ENCODE measurements at regions not wholly inside any gene's neighbourhood (a gene's known extent, or its start where the extent isn't known, plus 50 kb on each side); places are given as distances from the start of the nearest gene placed in this dataset.

- TF ChIP-seq ZFX (IDR thresholded peaks at IDR 0.05; ENCODE audit: borderline replicate concordance) = no peak
- TF ChIP-seq, protein P1, sequence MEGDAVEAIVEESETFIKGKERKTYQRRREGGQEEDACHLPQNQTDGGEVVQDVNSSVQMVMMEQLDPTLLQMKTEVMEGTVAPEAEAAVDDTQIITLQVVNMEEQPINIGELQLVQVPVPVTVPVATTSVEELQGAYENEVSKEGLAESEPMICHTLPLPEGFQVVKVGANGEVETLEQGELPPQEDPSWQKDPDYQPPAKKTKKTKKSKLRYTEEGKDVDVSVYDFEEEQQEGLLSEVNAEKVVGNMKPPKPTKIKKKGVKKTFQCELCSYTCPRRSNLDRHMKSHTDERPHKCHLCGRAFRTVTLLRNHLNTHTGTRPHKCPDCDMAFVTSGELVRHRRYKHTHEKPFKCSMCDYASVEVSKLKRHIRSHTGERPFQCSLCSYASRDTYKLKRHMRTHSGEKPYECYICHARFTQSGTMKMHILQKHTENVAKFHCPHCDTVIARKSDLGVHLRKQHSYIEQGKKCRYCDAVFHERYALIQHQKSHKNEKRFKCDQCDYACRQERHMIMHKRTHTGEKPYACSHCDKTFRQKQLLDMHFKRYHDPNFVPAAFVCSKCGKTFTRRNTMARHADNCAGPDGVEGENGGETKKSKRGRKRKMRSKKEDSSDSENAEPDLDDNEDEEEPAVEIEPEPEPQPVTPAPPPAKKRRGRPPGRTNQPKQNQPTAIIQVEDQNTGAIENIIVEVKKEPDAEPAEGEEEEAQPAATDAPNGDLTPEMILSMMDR (IDR thresholded peaks at IDR 0.05) = no peak
- H3K27ac ChIP-seq = peak overlapping the region; percentile 89
Observed at GRCh38 chr1:201596101-201596868, 57.4 kb downstream of the NAV1 start.

DNA sequence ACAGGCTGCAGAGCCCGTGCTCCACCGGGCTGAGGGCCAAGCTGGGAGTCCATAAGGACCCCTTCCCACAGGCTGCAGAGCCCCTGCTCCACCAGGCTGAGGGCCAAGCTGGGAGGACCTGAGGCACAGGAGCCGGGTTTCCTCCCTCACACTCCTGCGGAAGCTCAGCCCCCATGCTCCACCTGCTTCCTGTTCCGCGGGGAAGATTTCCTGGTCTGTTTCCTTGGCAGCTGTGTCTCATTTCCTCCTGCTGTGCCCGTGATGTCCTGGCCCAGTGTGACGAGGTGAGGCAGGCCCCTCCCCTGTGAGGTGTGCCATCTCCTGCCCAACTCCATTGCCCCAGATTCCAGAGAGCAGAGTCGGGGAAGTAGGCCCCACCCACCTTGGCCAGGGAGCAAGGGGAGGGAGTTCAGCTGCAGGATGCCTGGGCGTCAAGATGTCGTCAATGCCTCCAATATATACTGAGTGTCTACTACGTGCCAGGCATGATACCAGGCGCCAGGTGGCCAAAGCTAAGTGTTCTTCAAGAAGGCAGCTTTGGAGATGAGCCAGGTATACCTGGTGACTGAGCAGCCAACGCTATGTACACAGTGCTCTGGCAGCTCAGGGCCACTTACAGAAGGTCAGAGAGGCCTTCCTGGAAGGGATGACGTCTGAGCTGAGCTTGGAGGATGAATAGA is 58.8 kb downstream of the NAV1 start:
- H3K27ac ChIP-seq = peak overlapping the region; percentile 89
- TF ChIP-seq, protein P1 (IDR thresholded peaks at IDR 0.05) = peak; percentile 22; the same call in 1 of the 2 replicates
- TF ChIP-seq ZFX (IDR thresholded peaks at IDR 0.05; ENCODE audit: borderline replicate concordance) = no peak

DNA sequence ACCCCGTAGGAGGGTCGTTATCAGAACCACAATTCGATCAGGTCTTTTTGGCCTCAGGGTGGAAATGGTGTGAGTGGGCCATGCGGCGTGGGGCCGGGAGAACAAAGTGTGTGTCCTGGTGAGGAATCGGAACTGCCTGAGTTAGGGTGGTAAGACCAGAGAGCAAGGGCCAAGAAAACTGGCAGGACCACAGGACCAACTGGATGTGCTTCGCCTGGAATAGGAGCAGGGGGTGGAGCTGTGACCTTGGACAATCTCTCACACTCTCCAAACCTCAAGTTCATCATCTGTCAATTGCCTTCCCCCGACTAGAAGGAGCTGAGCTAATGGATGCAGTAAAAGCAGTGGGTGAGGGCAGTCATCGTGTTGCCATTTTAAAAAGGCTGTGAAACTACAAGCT is 59.5 kb downstream of the NAV1 start:
- H3K27ac ChIP-seq = peak overlapping the region; percentile 89
- TF ChIP-seq ZFX (IDR thresholded peaks at IDR 0.05; ENCODE audit: borderline replicate concordance) = no peak
- TF ChIP-seq, protein P1 (IDR thresholded peaks at IDR 0.05) = no peak

DNA sequence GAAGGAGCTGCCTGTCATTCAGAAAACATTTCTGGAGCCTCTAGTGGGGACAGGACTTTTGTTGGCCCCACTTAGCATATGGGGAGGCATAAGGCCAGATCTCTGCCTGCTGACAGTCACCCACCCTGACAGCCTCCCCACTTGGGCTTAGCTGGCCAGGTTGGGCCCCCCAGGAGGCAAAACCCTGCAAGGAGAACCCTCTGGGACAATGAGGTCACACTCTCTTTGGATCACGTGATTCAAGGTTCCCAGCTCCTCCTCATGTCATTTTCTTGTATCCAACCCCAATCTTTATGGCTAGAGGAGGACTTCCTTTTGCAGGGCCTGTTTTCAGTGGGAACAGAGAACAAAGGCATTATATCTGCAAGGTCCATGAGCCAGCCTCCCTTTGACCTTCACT is 60.0 kb downstream of the NAV1 start:
- no peak for TF ChIP-seq ZFX (IDR thresholded peaks at IDR 0.05; ENCODE audit: borderline replicate concordance)
- TF ChIP-seq, protein P1 (IDR thresholded peaks at IDR 0.05) = no peak
- peak overlapping the region; percentile 89 for H3K27ac ChIP-seq

DNA sequence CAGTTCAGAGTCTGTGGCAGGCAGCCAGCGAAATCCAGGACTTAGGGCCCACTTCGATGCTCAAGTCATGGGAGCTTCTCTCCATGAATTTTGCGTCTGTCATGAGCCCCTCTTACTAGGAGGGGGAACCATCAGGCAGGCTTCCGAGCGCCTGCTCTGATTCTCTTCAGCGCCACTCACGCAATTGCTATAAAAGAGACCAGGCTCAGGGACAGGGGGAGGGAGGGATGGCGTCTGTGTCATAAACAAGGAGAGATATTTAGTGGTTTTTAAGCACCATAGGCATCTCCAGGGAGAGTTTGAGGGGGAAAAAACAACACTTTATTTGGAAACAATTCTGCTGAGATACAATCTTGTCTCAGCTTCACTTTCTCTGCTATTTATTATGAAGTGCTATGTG is 60.6 kb downstream of the NAV1 start:
- H3K27ac ChIP-seq = peak overlapping the region; percentile 89
- TF ChIP-seq, protein P1 (IDR thresholded peaks at IDR 0.05) = no peak
- TF ChIP-seq ZFX (IDR thresholded peaks at IDR 0.05; ENCODE audit: borderline replicate concordance) = no peak

- no peak for TF ChIP-seq ZFX (IDR thresholded peaks at IDR 0.05; ENCODE audit: borderline replicate concordance)
- TF ChIP-seq, protein P1 (IDR thresholded peaks at IDR 0.05) = no peak
- H3K27ac ChIP-seq = peak overlapping the region; percentile 79; the same call in 1 of the 2 replicates
Observed at GRCh38 chr1:201602413-201603265, 63.7 kb downstream of the NAV1 start.

Measured in 22Rv1 (cell line).